GM12892 (cell line): ENCODE measurements at regions not wholly inside any gene's neighbourhood (a gene's known extent, or its start where the extent isn't known, plus 50 kb on each side); places are given as distances from the start of the nearest gene placed in this dataset.

ENCODE experiments used
- DNase-seq: peaks from one replicate; pipeline ENCODE4 v3.0.0; 2011; ENCODE audit not compliant: insufficient read length
- FAIRE-seq: peaks from 2 replicates; lab custom pipeline; 2011; peaks lifted over from hg19 to GRCh38; lab: Jason Lieb, UNC
- POLR2A ChIP-seq: IDR thresholded peaks from 2 replicates; pipeline ENCODE4 v1.6.1; 2011; ENCODE audit warnings: low read depth, low read length, control low read depth
- POLR2AphosphoS5 ChIP-seq: IDR thresholded peaks from 2 replicates; pipeline ENCODE4 v1.6.1; 2011; ENCODE audit warnings: low read depth, low read length, control low read depth
- TAF1 ChIP-seq: IDR thresholded peaks from 2 replicates; pipeline ENCODE4 v1.6.1; 2011; ENCODE audit warnings: low read depth, mild to moderate bottlenecking, control low read depth, low read length, borderline replicate concordance

DNA sequence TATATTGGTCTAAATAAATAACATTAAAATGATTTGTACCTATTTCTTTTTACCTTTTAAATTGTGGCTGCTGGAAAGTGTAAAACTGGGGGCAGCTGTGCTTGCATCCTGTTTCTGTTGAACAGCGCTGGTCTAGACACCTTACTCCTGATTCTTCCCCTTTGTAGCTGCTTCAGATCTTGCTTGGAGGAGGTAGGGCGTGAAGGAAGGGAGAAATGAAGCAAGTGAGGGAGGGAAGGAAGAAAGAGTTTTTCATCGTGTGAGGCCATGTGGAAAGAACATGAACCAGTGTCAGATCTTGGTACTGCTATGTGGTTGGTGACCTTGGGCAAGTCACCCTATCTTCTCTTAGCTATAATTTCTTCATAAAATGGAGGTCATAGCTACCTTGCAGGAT, 89.0 kb upstream of the SEC11C start:
- no peak for DNase-seq
- FAIRE-seq, result no peak
- TF ChIP-seq TAF1 (no peak), POLR2A (no peak), POLR2AphosphoS5 (no peak)

DNA sequence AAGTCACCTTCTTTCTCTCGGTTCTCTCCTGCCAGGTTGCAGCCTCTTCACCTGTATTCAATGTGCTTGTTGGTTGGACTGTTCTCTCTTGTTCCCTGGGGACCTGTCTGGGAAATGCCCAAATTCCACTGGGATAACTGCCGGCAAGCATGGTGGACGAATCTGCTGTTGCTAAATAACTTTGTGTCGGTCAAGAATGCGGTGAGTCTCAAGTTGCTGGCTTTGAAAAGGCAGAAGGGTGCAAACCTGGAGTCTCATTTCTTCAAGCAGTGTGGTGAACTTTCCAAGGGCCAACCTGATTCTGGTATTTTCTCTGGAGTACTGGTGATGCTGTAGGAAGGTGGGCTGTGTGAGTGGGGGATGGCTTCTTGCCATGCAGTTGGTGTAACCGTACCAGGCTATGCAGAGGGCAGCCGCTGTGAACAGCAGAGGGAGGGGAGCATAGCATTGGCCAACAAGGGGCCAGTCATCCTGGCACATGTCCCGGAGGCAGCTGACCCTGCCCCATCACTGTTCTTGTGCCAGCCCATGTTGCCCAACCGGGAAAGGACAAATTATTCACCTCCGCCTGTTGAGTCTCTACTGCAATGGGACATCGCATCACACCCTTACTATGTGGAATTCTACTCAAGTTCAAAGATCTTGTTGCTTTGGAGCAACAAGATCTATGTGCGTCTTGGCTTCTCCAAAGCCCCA, 88.1 kb upstream of the SEC11C start:
- no peak for TF ChIP-seq TAF1
- no peak for TF ChIP-seq POLR2A
- TF ChIP-seq POLR2AphosphoS5, result no peak
- no peak for DNase-seq
- FAIRE-seq, result no peak

DNA sequence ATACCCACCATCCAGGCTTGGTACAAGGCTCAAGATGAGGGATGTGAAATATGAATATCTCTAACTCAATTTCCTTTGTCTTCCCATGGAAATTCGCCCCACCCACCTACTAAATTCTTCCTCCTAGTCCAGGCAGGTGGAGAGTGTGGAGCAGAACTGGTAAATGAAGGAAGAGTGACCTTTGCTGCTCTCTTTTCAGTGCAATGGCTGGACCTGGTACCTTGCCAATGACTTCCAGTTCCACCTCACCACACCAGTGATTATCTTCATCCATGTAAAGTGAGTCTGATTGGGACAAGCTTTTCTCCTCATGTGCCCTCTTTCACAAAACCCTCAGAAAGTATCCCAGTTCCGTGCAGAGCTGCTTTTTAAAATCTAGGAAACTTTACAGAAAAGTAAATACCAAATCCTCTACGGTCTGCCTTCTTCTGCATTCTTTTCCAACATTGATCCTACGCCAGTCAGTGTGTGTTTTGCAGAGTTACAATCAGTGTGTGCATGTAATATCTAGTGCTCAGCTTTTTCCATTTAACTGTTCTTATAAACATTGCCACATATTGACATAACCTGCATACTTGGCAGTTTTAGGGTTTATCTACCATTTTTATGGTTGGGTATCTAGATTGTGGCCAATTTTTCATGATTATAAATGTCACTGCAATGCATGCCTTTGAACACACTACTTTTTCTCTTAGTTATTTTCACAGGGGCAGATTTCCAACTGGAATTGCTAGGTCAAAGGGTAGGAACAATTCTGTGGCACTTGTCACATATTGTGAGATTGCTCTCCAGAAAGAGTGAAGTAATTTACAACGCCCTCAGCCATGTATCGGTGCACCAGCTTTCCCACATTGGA, 86.5 kb upstream of the SEC11C start:
- FAIRE-seq (no peak), DNase-seq (no peak)
- no peak for TF ChIP-seq TAF1
- TF ChIP-seq POLR2AphosphoS5, result no peak
- TF ChIP-seq POLR2A, result no peak

DNA sequence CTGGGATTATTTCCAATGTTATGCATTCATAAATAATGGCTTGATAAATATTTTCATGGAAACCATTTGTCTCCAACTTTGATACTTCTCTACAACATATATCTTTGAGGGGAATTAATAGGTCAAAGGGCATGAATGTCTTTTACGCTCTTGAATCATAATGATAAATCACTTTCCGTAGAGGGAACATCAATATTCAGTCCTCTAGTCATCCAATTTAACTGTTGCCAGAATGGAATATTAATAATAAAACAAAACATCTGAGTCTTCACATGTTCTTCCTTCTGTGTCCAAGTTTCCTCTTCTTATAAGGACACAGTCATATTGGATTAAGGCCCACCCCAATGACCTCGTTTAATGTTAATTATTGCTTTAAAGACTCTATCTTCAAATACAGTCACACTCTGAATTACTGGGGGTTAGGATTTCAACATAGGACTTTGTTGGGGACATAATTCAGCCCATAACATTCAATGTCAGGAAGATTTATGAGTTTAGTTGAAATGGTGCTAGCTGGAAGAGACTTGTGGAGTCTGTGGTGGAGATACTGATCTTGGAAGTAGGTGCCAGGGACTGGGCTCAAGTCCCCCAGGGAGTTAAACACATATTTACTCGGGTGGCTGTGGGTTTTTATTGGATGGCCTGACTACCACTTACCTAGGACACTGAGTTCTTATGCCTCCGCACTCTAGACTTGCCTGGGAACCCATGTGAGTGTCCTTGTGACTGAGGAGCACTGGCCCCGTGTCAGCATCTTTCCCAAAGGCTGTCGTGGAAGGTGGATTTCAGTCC, 85.0 kb upstream of the SEC11C start:
- no peak for DNase-seq
- no peak for FAIRE-seq
- TF ChIP-seq TAF1, result no peak
- TF ChIP-seq POLR2AphosphoS5, result no peak
- no peak for TF ChIP-seq POLR2A

DNA sequence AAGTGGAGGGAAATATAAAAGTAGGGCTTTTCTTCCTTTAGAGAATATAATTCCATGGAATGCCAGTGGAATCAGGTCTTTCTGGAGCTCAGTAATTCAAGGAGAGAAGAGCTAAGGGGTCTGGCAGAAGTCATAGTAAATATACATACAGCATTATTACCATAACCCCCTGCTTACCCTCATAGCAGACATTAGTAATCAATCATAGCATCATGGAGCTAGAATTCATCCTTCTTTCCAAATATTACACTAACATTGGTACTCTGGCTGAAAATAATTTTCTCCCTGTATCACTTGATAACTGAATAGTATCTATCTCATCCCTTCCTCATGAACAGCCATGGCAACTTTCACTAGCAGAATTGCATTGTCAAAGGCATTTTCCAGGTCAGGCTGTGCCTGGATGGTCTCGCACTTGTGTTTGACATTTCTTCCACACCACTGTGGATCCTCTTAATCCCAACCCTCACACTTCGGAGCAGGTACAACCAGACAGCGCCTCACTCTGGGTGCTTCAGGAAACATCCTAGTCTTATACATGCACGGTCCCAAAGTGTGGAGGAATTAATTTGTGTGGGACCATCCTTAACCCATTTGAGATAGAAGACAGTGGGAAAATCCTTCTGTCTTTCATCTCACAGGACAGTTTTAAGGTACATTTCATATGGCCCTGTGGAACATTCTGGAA, 84.2 kb upstream of the SEC11C start:
- DNase-seq (no peak), FAIRE-seq (no peak)
- TF ChIP-seq POLR2AphosphoS5 (no peak), TAF1 (no peak), POLR2A (no peak)

DNA sequence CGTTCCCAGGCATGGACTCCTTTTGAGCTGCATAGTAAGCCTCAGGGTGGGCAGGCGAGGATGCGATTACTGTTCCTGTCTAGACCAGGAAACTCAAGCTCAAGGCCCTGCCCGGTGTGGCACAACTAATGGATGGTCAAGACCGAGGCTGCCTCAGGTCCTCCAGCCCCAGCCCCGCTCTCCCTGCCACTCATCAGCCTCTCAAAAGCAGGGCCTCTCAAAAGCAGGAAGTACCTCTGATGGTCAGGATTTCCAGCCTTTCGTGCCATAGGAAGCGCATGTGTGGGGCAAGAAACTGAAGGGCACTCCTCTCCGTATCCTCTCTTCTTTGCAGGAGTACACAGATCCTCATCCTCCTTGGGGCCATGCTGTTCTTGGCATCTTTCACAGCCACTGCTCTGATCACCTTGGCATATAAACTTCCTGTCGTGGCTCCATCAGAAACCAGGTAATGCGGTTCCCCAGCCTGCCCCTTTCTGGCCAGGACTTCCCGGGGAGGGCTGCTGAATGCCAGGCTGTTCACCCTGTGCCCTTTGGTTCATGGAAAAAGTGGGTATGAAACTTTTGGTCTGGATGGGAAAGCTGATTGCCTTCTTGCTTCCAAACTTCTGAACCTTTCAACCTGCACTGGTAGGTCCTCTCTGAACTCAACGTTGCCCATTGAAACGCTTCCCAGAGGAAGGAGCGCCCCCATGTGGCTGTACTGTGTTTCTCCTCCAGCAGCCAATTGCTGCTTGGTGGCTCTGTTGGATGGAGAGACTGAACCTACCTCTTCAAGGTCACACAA, 82.8 kb upstream of the SEC11C start:
- peak; percentile 32 for DNase-seq
- TF ChIP-seq POLR2A (no peak), TAF1 (no peak), POLR2AphosphoS5 (no peak)
- peak; percentile 95 for FAIRE-seq

DNA sequence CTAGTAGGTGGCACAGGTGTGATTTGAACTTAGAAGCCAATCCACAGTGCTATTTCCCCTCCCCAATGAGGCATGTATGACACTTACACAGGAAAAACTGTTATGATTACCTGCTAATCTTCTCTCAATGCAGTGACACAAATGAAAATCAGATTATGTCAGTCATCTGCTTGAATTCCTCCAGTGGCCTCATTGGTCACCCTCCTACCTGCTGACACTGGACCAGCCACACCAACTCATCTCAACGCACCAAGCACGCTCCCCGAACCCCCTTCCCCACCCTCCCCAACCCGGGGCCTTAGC, 82.2 kb upstream of the SEC11C start:
- no peak for FAIRE-seq

DNA sequence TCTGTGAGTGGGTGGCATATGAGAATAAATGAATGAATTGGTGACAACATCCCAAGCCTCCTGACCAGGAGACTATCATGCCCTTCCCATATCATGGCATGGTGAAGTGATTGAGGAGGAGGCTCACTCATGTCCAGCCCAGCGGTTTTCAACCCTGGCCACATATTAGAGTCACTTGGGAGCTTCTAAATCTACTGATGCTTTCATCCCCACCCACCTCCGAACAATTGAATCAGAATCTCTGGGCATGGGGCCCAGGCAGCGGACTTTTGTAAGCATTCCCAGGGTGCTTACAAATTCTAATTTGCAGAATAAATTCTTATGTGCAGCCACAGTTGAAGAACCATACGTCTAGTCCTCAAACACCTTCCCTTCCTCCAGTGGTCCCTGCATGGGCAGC, 81.7 kb upstream of the SEC11C start:
- TF ChIP-seq TAF1 (no peak), POLR2AphosphoS5 (no peak), POLR2A (no peak)
- no peak for FAIRE-seq
- no peak for DNase-seq

More for the DNA sequence above, 82.2 kb upstream of the SEC11C start:
- TF ChIP-seq TAF1 (no peak), POLR2AphosphoS5 (no peak), POLR2A (no peak)
- no peak for DNase-seq

DNA sequence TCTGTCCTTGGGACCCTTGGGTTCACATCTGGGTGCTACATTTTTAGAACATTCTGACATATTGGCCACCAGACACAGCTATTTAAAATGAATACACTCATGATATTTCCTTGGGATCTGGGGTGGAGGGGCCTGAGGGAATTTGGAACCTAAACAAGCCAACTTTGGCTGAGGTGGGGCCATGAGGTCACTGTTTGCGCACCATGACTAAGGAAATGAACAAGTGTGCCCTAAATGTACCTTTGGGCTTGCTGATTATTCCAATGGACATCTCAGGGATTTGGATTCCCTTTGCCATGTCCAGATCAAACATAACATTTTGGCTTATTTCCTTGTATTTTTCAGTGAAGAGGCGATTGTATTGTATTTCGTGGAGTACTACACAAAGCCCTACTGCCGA, 80.5 kb upstream of the SEC11C start:
- FAIRE-seq, result no peak
- no peak for DNase-seq
- TF ChIP-seq TAF1 (no peak), POLR2AphosphoS5 (no peak), POLR2A (no peak)

DNA sequence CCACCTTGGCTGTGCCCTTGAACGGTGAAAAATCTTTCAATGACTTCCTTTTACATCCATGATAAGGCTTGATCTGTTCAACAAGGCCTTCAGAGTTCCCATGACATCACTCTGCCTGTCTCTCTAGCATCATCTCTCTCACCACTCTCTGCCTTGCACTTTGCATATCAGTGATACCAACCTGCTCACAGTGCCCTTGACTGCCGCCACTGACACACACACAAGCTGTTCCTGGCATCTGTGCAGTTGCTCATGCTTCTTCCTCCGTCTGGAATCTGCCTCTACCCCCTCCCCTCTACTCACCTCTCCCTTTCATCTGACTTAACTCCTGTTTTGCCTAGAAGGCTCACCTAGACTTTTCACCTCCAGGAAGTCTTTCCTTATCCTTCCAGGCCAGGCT, 79.1 kb upstream of the SEC11C start:
- FAIRE-seq, result no peak
- TF ChIP-seq POLR2AphosphoS5, result no peak
- TF ChIP-seq POLR2A, result no peak
- TF ChIP-seq TAF1, result no peak
- no peak for DNase-seq
